ENCODE measurements at regions not wholly inside any gene's neighbourhood (a gene's known extent, or its start where the extent isn't known, plus 50 kb on each side); places are given as distances from the start of the nearest gene placed in this dataset.

DNA sequence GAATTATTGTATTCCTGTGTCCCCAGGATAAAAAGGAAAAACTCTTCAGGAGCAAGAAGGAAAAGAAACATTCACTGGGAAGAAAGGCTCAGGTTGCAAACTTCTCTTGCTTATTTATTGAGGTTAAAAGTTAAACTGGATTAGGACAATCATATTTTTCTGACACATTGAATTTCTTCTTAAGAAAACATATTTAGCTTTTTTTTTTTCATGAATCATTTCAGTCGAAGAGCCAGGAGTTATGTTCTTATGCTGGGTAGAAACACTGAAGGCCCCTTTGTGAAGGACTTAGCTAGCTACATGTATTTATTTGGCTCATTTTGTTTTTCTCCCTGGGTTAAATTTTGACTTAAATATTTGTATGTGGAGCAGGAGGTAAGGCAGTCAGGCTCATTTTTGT, 434.0 kb downstream of the KLF5 start:
- no peak overlapping the region for H3K27ac ChIP-seq (ENCODE audit: low read depth, low read length, poor library complexity, severe bottlenecking)
- TF ChIP-seq, protein P1, sequence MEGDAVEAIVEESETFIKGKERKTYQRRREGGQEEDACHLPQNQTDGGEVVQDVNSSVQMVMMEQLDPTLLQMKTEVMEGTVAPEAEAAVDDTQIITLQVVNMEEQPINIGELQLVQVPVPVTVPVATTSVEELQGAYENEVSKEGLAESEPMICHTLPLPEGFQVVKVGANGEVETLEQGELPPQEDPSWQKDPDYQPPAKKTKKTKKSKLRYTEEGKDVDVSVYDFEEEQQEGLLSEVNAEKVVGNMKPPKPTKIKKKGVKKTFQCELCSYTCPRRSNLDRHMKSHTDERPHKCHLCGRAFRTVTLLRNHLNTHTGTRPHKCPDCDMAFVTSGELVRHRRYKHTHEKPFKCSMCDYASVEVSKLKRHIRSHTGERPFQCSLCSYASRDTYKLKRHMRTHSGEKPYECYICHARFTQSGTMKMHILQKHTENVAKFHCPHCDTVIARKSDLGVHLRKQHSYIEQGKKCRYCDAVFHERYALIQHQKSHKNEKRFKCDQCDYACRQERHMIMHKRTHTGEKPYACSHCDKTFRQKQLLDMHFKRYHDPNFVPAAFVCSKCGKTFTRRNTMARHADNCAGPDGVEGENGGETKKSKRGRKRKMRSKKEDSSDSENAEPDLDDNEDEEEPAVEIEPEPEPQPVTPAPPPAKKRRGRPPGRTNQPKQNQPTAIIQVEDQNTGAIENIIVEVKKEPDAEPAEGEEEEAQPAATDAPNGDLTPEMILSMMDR (conservative IDR thresholded peaks at IDR 0.05; ENCODE audit: low read length) = no peak
- TF ChIP-seq EZH2phosphoT487 (IDR thresholded peaks at IDR 0.05; ENCODE audit: borderline replicate concordance, low read depth, low read length) = no peak
- H2AFZ ChIP-seq (ENCODE audit: low read length) = no peak overlapping the region
- no peak overlapping the region for H3K4me2 ChIP-seq (ENCODE audit: low read length)
- no peak overlapping the region for H3K4me3 ChIP-seq (ENCODE audit: low read depth, low read length, poor library complexity, severe bottlenecking)
- CTCF ChIA-PET (ENCODE audit: unreplicated experiment) = no interaction called here
- no peaks in the 10 kb centered on the region for H4K20me1 ChIP-seq (ENCODE audit: insufficient read depth, low read length)
- no peaks in the 10 kb centered on the region for H3K9me2 ChIP-seq (ENCODE audit: insufficient read depth, low read length)
- DNase-seq (ENCODE audit: low spot score) = no peak
- H3K4me1 ChIP-seq (ENCODE audit: insufficient read depth, low read length, poor library complexity, severe bottlenecking) = no peaks in the 10 kb centered on the region
- H3K36me3 ChIP-seq (ENCODE audit: insufficient read depth, low read length) = no peaks in the 10 kb centered on the region
- intact Hi-C loops (cut with micrococcal nuclease; ENCODE audit: unreplicated experiment) = no loop called here
- POLR2A ChIA-PET = interaction anchor here (0.6 to 1.0 kb wide), 2 partner anchors 113 to 312 kb away, joined by 3 read pairs; no protein-coding TSS in a partner anchor
- H3K79me2 ChIP-seq (ENCODE audit: insufficient read depth, low read depth, low read length) = no peaks in the 10 kb centered on the region
- no peaks in the 10 kb centered on the region for H3K9me3 ChIP-seq (ENCODE audit: low read length)
- BruUV-seq (replicated peaks) = no TSS peak

DNA sequence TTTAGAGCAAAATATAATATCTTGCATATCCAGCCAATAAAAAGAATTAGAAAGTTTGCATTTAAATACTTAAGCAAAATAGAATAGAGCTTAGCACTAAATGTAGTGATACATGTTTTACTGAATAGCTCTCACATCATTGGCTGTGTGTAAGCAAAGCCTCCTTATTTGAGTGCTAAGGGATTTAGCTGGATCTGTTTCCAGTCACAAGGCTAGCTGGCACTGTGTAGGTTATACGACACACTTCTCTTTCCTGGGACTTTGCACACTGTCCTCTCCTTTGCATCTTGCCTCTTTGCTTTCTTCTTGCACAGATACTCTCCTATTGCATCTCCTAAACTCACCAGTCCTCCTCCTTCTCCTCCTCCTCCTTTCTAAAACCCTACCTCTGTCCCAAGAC, 423.8 kb downstream of the KLF5 start:
- TF ChIP-seq, protein P1 (conservative IDR thresholded peaks at IDR 0.05; ENCODE audit: low read length) = no peak
- no peak for TF ChIP-seq EZH2phosphoT487 (IDR thresholded peaks at IDR 0.05; ENCODE audit: borderline replicate concordance, low read depth, low read length)
- Histone ChIP-seq H4K20me1 (ENCODE audit: insufficient read depth, low read length) (no peaks in the 10 kb centered on the region), H3K36me3 (ENCODE audit: insufficient read depth, low read length) (no peaks in the 10 kb centered on the region), H3K4me1 (ENCODE audit: insufficient read depth, low read length, poor library complexity, severe bottlenecking) (no peaks in the 10 kb centered on the region), H3K4me2 (ENCODE audit: low read length) (no peak overlapping the region), H3K27ac (ENCODE audit: low read depth, low read length, poor library complexity, severe bottlenecking) (no peak overlapping the region), H3K9me3 (ENCODE audit: low read length) (no peaks in the 10 kb centered on the region), H2AFZ (ENCODE audit: low read length) (no peak overlapping the region), H3K9me2 (ENCODE audit: insufficient read depth, low read length) (no peaks in the 10 kb centered on the region), H3K4me3 (ENCODE audit: low read depth, low read length, poor library complexity, severe bottlenecking) (no peak overlapping the region), H3K79me2 (ENCODE audit: insufficient read depth, low read depth, low read length) (no peaks in the 10 kb centered on the region)
- DNase-seq (ENCODE audit: low spot score) = no peak
- BruUV-seq (replicated peaks) = no TSS peak
- ChIA-PET POLR2A (interaction anchor here (0.5 kb wide), 1 partner anchor 351 kb away, joined by 3 read pairs; no protein-coding TSS in a partner anchor), CTCF (ENCODE audit: unreplicated experiment) (no interaction called here)
- intact Hi-C loops (cut with micrococcal nuclease; ENCODE audit: unreplicated experiment) = no loop called here

DNA sequence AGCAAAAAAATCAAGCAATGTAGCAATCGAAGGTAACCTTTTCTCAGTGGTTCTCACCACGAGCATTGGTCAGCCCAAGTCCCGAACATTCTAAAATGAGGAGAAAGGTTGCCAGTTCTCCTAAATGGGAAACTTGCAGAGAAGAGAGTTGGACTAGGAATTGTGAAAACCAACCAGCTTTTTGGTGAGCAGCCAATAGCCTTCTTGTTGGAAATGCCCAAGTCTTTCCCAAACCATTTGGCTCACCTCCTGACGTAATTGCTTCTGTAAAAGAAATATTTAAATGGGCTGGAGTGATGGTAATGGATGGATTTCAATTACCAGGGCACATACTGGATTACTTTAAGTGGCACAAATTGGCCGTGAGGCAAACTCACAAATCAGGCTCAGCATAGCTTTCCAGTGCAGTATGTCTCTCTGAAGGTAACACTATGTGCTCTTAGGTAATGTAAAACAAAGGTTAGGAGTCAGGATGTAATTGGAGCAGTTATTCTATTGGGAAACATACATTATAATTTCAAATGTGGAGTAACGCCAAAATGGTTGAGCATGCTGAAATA, 423.2 kb downstream of the KLF5 start:
- no peak overlapping the region for H2AFZ ChIP-seq (ENCODE audit: low read length)
- ChIA-PET POLR2A (no interaction called here), CTCF (ENCODE audit: unreplicated experiment) (no interaction called here)
- no peak for TF ChIP-seq EZH2phosphoT487 (IDR thresholded peaks at IDR 0.05; ENCODE audit: borderline replicate concordance, low read depth, low read length)
- TF ChIP-seq, protein P1 (conservative IDR thresholded peaks at IDR 0.05; ENCODE audit: low read length) = no peak
- H4K20me1 ChIP-seq (ENCODE audit: insufficient read depth, low read length) = no peaks in the 10 kb centered on the region
- H3K4me1 ChIP-seq (ENCODE audit: insufficient read depth, low read length, poor library complexity, severe bottlenecking) = no peaks in the 10 kb centered on the region
- intact Hi-C loops (cut with micrococcal nuclease; ENCODE audit: unreplicated experiment) = no loop called here
- H3K79me2 ChIP-seq (ENCODE audit: insufficient read depth, low read depth, low read length) = no peaks in the 10 kb centered on the region
- no peak for DNase-seq (ENCODE audit: low spot score)
- H3K4me2 ChIP-seq (ENCODE audit: low read length) = no peak overlapping the region
- BruUV-seq (replicated peaks) = no TSS peak
- no peak overlapping the region for H3K27ac ChIP-seq (ENCODE audit: low read depth, low read length, poor library complexity, severe bottlenecking)
- no peaks in the 10 kb centered on the region for H3K9me2 ChIP-seq (ENCODE audit: insufficient read depth, low read length)
- H3K4me3 ChIP-seq (ENCODE audit: low read depth, low read length, poor library complexity, severe bottlenecking) = no peak overlapping the region
- H3K9me3 ChIP-seq (ENCODE audit: low read length) = no peaks in the 10 kb centered on the region
- H3K36me3 ChIP-seq (ENCODE audit: insufficient read depth, low read length) = no peaks in the 10 kb centered on the region
